ENCODE measurements at regions not wholly inside any gene's neighbourhood (a gene's known extent, or its start where the extent isn't known, plus 50 kb on each side); places are given as distances from the start of the nearest gene placed in this dataset.

DNA sequence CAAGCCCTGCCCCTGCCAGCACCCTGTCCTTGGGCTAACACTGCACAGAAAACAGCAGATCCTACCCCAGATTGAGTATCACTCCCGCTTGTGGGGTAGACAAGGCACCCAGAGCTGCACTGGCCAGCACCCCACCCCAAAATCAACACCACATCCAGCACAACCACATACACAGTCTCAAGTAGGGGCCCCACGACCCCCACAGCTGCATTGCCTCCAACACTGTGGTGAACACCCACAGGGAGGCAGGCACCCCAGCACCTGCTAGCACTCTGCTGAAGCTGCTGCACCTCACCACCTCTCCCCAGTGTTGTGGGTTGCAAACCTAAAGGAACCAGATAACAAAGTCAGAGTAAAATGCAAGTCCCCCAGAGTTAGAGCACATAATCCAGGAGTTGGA lies 589.9 kb downstream of the PCDH19 start:
- H3K4me2 ChIP-seq (ENCODE audit: low read length), result no peak overlapping the region
- ATAC-seq (no peak), DNase-seq (ENCODE audit: low read depth, low spot score) (no peak)
- RAD21 ChIA-PET (ENCODE audit: low non-redundant PET in 1 of 2, low total read pairs in 2 of 2, uncharacterized antibody in 2 of 2, unreplicated experiment in 2 of 2), result no interaction called here
- TF ChIP-seq TCF7L2 (IDR thresholded peaks at IDR 0.05; ENCODE audit: borderline replicate concordance, extremely low read depth, insufficient read depth, insufficient read length) (no peak), MAX (IDR thresholded peaks at IDR 0.05) (no peak), EGR1 (IDR thresholded peaks at IDR 0.05; ENCODE audit: low read depth) (no peak), SIN3A (IDR thresholded peaks at IDR 0.05; ENCODE audit: low read depth) (no peak), RAD21 (IDR thresholded peaks at IDR 0.05; ENCODE audit: low read depth) (no peak), ZNF274 (IDR thresholded peaks at IDR 0.05; ENCODE audit: low read depth, low read length) (no peak), ELF1 (IDR thresholded peaks at IDR 0.05; ENCODE audit: borderline replicate concordance, low read depth) (no peak), ZFX (IDR thresholded peaks at IDR 0.05) (no peak), SP1 (IDR thresholded peaks at IDR 0.05; ENCODE audit: low read depth) (no peak), JUND (IDR thresholded peaks at IDR 0.05) (no peak), CTCF (IDR thresholded peaks at IDR 0.05 in 2 of 3, conservative IDR thresholded peaks at IDR 0.05 in 1 of 3; ENCODE audit: borderline replicate concordance in 1 of 3, insufficient read depth in 1 of 3, low read depth in 2 of 3, low read length in 2 of 3) (no peak)
- TF ChIP-seq, protein P1, sequence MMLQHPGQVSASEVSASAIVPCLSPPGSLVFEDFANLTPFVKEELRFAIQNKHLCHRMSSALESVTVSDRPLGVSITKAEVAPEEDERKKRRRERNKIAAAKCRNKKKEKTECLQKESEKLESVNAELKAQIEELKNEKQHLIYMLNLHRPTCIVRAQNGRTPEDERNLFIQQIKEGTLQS (IDR thresholded peaks at IDR 0.05), result no peak
- no peaks in the 10 kb centered on the region for H3K36me3 ChIP-seq (ENCODE audit: control insufficient read depth in 1 of 2, insufficient read depth in 2 of 2, low read length in 2 of 2)
- no peak overlapping the region for H3K27ac ChIP-seq (ENCODE audit: low read depth, low read length)
- POLR2A ChIA-PET, result no interaction called here
- no peaks in the 10 kb centered on the region for H4K20me1 ChIP-seq (ENCODE audit: insufficient read depth)
- H3K9me3 ChIP-seq (ENCODE audit: control insufficient read depth in 1 of 2, insufficient read depth in 1 of 2, low read depth in 1 of 2, low read length in 2 of 2), result no peaks in the 10 kb centered on the region
- CTCF ChIA-PET, result no interaction called here
- no peaks in the 10 kb centered on the region for H3K4me1 ChIP-seq (ENCODE audit: control insufficient read depth in 1 of 2, insufficient read depth in 2 of 2, low read length in 2 of 2)
- H3K4me3 ChIP-seq (replicated peaks in 1 of 2; ENCODE audit: low read depth in 1 of 2, low read length in 2 of 2), result no peak overlapping the region
- no peaks in the 10 kb centered on the region for H3K27me3 ChIP-seq (ENCODE audit: insufficient read depth, low read length)
- intact Hi-C loops (cut with micrococcal nuclease), result no loop called here
- no TSS peak for BruUV-seq (replicated peaks)
- no peaks in the 10 kb centered on the region for H3K9me2 ChIP-seq (ENCODE audit: insufficient read depth)
- no peak overlapping the region for H3K9ac ChIP-seq (ENCODE audit: low read length)
- no peak overlapping the region for H2AFZ ChIP-seq (ENCODE audit: low read depth, low read length, poor library complexity, severe bottlenecking)
- no peaks in the 10 kb centered on the region for H3K79me2 ChIP-seq (ENCODE audit: insufficient read depth, low read length)
